Ascending aorta (tissue), 2 donors: ENCODE measurements at regions not wholly inside any gene's neighbourhood (a gene's known extent, or its start where the extent isn't known, plus 50 kb on each side); places are given as distances from the start of the nearest gene placed in this dataset.
"Not testable (repeated sequence)": the region's sequence is repeated elsewhere in the genome, so short reads cannot be mapped to it uniquely, and the experiment has no call there.

ENCODE experiments used
- DNase-seq, 2 donors: peaks; one replicate each; pipeline ENCODE4 v3.0.0-alpha.2; 2019; ENCODE audit warnings: low spot score in 2 of 2
- H3K27ac ChIP-seq, 2 donors: fragments of 200-600 bp; sonication (generic); one replicate each; pipeline ENCODE4 v1.5.1; 2016 to 2017; ENCODE audit warnings: mild to moderate bottlenecking in 1 of 2
- H3K27me3 ChIP-seq: fragments of 200-600 bp; sonication (generic); one replicate; pipeline ENCODE4 v1.5.1; 2017
- H3K36me3 ChIP-seq, 2 donors: fragments of 200-600 bp; sonication (generic); one replicate each; pipeline ENCODE4 v1.5.1; 2016
- H3K4me1 ChIP-seq, 2 donors: fragments of 200-600 bp; sonication (generic); one replicate each; pipeline ENCODE4 v1.5.1; 2016 to 2017; ENCODE audit warnings: mild to moderate bottlenecking in 1 of 2
- H3K4me3 ChIP-seq, 2 donors: fragments of 200-600 bp; sonication (generic); one replicate each; pipeline ENCODE4 v1.5.1; 2016 to 2017; ENCODE audit warnings: mild to moderate bottlenecking in 1 of 2
- H3K9me3 ChIP-seq, 2 donors: fragments of 200-600 bp; sonication (generic); one replicate each; pipeline ENCODE4 v1.5.1; 2016
- intact Hi-C: fragments of 100-400 bp; cut with DNase I; formaldehyde crosslinking; loops from one replicate; pipeline ENCODE4 v1.15.1; 2023
- TF ChIP-seq, protein P1 (sequence below), 3 experiments: fragments of 200-600 bp in 2 of 3; fragments of 450-650 bp in 1 of 3; sonication (generic) in 2 of 3; IDR thresholded peaks; one replicate each; pipeline ENCODE4 v1.5.1; 2016 to 2019; ENCODE audit warnings: antibody characterized with exemption in 3 of 3, mild to moderate bottlenecking in 1 of 3, moderate library complexity in 1 of 3

DNA sequence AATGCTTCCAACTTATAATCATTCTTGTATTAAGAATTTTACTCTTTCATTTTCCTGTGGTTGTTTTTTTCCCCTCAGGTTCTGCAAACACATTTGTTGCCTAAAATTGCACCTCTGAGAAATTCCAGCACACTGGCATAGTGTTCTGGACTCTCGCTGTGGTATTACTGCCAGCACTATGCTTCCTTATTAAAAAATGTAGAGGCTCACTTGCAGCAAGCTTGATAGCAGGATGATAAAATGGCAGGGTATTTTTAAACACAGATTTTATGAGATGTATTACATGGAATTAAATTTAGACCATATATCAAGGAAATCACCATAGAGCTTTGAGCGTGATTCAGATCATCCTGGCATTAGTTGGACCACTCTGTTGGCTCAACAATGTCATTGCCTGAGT lies 416.7 kb upstream of the AKR1E2 start:
- Histone ChIP-seq H3K4me1 (peaks cover 0 to 16% of the 10 kb centered on the region in 2 donors), H3K4me3 (no peak overlapping the region), H3K9me3 (no peaks in the 10 kb centered on the region), H3K27me3 (no peaks in the 10 kb centered on the region), H3K27ac (peak overlapping the region; percentile 28 to 30), H3K36me3 (no peaks in the 10 kb centered on the region)
- TF ChIP-seq, protein P1, sequence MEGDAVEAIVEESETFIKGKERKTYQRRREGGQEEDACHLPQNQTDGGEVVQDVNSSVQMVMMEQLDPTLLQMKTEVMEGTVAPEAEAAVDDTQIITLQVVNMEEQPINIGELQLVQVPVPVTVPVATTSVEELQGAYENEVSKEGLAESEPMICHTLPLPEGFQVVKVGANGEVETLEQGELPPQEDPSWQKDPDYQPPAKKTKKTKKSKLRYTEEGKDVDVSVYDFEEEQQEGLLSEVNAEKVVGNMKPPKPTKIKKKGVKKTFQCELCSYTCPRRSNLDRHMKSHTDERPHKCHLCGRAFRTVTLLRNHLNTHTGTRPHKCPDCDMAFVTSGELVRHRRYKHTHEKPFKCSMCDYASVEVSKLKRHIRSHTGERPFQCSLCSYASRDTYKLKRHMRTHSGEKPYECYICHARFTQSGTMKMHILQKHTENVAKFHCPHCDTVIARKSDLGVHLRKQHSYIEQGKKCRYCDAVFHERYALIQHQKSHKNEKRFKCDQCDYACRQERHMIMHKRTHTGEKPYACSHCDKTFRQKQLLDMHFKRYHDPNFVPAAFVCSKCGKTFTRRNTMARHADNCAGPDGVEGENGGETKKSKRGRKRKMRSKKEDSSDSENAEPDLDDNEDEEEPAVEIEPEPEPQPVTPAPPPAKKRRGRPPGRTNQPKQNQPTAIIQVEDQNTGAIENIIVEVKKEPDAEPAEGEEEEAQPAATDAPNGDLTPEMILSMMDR (IDR thresholded peaks at IDR 0.05): no peak
- intact Hi-C loops: no loop called here
- no peak for DNase-seq

DNA sequence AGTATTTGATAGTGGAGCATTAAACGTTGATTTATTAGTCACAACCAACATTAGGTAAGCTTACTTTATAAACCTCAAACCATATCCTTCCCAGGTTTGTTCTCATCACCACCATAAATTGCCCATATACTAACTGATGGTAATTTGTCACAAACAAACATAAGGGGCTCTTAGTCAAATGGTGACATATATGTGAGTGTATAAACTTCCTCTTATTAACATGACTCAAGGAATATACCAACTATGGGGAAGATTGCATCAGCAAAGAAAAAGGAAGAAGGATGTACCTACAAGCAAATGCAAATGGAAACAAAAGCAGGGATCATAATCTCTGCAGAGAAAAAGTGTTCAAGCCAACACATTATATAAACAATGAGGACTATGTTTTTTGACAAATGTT lies 418.2 kb upstream of the AKR1E2 start:
- Histone ChIP-seq H3K36me3 (no peaks in the 10 kb centered on the region), H3K27ac (no peak overlapping the region), H3K27me3 (no peaks in the 10 kb centered on the region), H3K4me3 (no peak overlapping the region), H3K9me3 (no peaks in the 10 kb centered on the region), H3K4me1 (peaks cover 0 to 16% of the 10 kb centered on the region in 2 donors)
- intact Hi-C loops: no loop called here
- TF ChIP-seq, protein P1 (IDR thresholded peaks at IDR 0.05): no peak
- no peak for DNase-seq

DNA sequence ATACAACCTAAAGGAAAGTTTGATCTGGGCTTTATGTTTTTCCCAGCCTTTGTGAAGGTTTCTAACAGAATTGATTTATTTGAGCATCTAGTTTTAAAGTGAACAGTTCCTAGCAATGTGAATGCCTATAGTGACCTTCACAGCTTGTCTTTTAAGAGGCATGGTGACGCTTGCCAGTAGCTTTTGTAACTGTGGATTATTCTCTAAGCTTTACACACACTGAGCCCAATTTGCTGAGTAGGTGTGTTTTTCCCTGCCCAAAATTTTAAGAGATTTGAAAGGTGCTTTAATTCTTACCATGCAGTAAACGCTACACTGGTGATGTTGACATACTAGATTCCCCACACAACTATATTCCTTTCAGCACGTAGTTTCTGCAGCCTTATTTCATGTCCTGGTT lies 420.2 kb upstream of the AKR1E2 start:
- Histone ChIP-seq H3K4me1 (peaks cover 0 to 16% of the 10 kb centered on the region in 2 donors), H3K9me3 (no peaks in the 10 kb centered on the region), H3K27me3 (no peaks in the 10 kb centered on the region), H3K27ac (no peak overlapping the region), H3K36me3 (no peaks in the 10 kb centered on the region), H3K4me3 (no peak overlapping the region)
- intact Hi-C loops: no loop called here
- DNase-seq: no peak
- TF ChIP-seq, protein P1 (IDR thresholded peaks at IDR 0.05): no peak

DNA sequence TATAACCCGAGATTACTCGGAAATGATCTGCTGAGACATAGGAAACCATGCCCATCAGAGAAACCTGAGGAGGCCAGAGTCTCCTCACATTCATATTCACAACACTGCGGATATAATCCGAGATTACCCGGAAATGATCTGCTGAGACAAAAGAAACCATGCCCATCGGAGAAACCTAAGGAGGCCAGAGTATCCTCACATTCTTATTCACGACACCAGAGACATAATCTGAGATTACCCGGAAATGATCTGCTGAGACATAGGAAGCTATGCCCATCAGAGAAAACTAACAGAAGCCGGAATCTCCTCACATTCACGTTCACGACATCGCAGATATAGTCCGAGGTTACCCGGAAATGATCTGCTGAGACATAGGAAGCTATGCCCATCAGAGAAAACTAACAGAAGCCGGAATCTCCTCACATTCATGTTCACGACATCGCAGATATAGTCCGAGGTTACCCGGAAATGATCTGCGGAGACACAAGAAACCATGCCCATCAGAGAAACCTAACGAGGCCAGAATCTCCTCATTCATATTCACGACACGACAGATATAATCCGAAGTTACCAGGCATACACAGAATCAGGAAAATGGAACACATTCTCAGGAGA lies 422.3 kb upstream of the AKR1E2 start:
- TF ChIP-seq, protein P1 (IDR thresholded peaks at IDR 0.05): no peak
- Histone ChIP-seq H3K9me3 (no peaks in the 10 kb centered on the region), H3K4me1 (peaks cover 0 to 6% of the 10 kb centered on the region in 2 donors), H3K27me3 (no peaks in the 10 kb centered on the region), H3K36me3 (no peaks in the 10 kb centered on the region), H3K27ac (no peak overlapping the region), H3K4me3 (no peak overlapping the region)
- intact Hi-C loops: no loop called here
- DNase-seq: no peak

DNA sequence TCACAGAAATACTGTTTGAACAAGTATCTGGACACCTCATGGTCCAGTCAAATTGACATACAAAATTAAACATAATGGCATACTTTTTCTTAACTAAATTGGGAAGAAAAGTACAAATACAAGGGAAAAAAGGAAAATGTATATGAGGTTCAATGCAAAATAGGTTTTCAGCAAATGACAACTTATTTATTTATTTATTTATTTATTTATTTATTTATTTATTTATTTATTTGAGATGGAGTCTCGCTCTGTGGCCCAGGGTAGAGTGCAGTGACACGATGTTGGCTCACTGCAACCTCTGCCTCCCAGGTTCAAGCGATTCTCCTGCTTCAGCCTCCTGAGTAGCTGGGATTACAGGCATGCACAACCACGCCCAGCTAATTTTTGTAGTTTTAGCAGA lies 424.9 kb upstream of the AKR1E2 start:
- H3K4me3 ChIP-seq, H3K36me3 ChIP-seq, H3K9me3 ChIP-seq, H3K4me1 ChIP-seq, intact Hi-C loops, H3K27me3 ChIP-seq, H3K27ac ChIP-seq, DNase-seq: not testable (repeated sequence)

DNA sequence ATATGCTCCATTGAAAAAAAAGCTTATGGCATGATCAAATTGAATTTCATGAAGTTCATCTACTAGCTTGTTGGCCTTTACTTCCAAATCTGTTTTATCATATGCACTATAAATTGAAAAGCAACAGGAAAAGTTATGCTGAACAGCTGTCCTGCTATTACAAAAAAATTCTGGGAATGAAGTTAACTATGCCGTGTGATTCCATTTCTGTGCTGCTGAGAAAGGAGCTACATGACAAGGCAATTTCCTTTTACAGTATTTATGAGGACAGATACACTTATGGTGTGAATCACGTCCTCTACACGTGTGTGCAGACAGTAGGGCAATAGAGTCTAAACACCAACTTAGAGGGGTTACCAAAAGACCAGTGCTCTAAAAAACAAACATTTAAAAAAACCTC lies 426.5 kb upstream of the AKR1E2 start:
- TF ChIP-seq, protein P1 (IDR thresholded peaks at IDR 0.05): no peak
- no peak overlapping the region for H3K4me3 ChIP-seq
- H3K4me1 ChIP-seq: no peaks in the 10 kb centered on the region
- no peak for DNase-seq
- H3K27me3 ChIP-seq: no peaks in the 10 kb centered on the region
- H3K36me3 ChIP-seq: no peaks in the 10 kb centered on the region
- intact Hi-C loops: no loop called here
- no peak overlapping the region for H3K27ac ChIP-seq
- no peaks in the 10 kb centered on the region for H3K9me3 ChIP-seq
